H1 (cell line): ENCODE measurements at regions not wholly inside any gene's neighbourhood (a gene's known extent, or its start where the extent isn't known, plus 50 kb on each side); places are given as distances from the start of the nearest gene placed in this dataset.

Experiments
- CTCF ChIA-PET: fragments of 300-600 bp; sonication (Branson Sonifier 250); formaldehyde crosslinking; loops from one replicate; lab custom pipeline; 2021; ENCODE audit not compliant: partially characterized antibody; lab: Charles Lee
- POLR2A ChIA-PET: fragments of 300-600 bp; sonication (Branson Sonifier 250); formaldehyde crosslinking; loops from one replicate; lab custom pipeline; 2021; ENCODE audit warnings: inconsistent platforms; ENCODE audit not compliant: partially characterized antibody; lab: Charles Lee
- DNase-seq, 2 experiments: peaks; one replicate each; pipeline versions ENCODE4 v3.0.0 to v3.0.0-alpha.2; 2010 to 2022; ENCODE audit warnings: low spot score in 2 of 2, low read depth in 1 of 2, mixed read lengths in 1 of 2
- FAIRE-seq: peaks from 2 replicates; lab custom pipeline; 2011; peaks lifted over from hg19 to GRCh38; lab: Jason Lieb, UNC
- H2AFZ ChIP-seq: 2 replicates; pipeline ENCODE4 v1.8.1; 2012; ENCODE audit warnings: low read length, inconsistent platforms
- H2AK5ac ChIP-seq: 2 replicates; pipeline ENCODE4 v1.6.1; 2013; ENCODE audit warnings: low read depth, low read length
- H2BK120ac ChIP-seq: replicated peaks from 2 replicates; pipeline ENCODE3; 2013; ENCODE audit warnings: low read depth, low read length, inconsistent platforms
- H2BK12ac ChIP-seq: 2 replicates; pipeline ENCODE4 v1.6.1; 2013; ENCODE audit warnings: low read depth, low read length
- H2BK15ac ChIP-seq: 2 replicates; pipeline ENCODE4 v1.6.1; 2013; ENCODE audit warnings: low read length
- H2BK20ac ChIP-seq: 2 replicates; pipeline ENCODE4 v1.6.1; 2013; ENCODE audit warnings: low read length
- H2BK5ac ChIP-seq: 2 replicates; pipeline ENCODE4 v1.6.1; 2013; ENCODE audit warnings: low read depth, low read length
- H3K14ac ChIP-seq: 2 replicates; pipeline ENCODE4 v1.6.1; 2013; ENCODE audit warnings: inconsistent platforms; ENCODE audit not compliant: insufficient read length
- H3K18ac ChIP-seq: 2 replicates; pipeline ENCODE4 v1.6.1; 2013; ENCODE audit warnings: low read length; ENCODE audit errors: extremely low read depth
- H3K23ac ChIP-seq: 2 replicates; pipeline ENCODE4 v1.6.1; 2013; ENCODE audit warnings: inconsistent platforms; ENCODE audit not compliant: insufficient read length
- H3K23me2 ChIP-seq: 2 replicates; pipeline ENCODE4 v1.6.1; 2013; ENCODE audit warnings: low read depth, low read length
- H3K27ac ChIP-seq: 2 replicates; pipeline ENCODE4 v1.6.1; 2011; ENCODE audit warnings: low read depth, low read length, inconsistent platforms
- H3K27me3 ChIP-seq, 4 experiments: replicated peaks in 1 of 4; 1 replicate in 1 of 4; 2 replicates in 3 of 4; pipeline versions ENCODE4 v1.6.1 to v1.8.1; 2011 to 2013; ENCODE audit warnings: low read length in 3 of 4, mild to moderate bottlenecking in 3 of 4, inconsistent platforms in 2 of 4, mixed read lengths in 2 of 4, moderate library complexity in 1 of 4; ENCODE audit not compliant: control insufficient read depth in 3 of 4, insufficient read depth in 3 of 4; ENCODE audit errors: extremely low read depth in 1 of 4
- H3K36me3 ChIP-seq, 4 experiments: 2 replicates each; pipeline versions ENCODE4 v1.6.1 to v1.8.1; 2011 to 2013; ENCODE audit warnings: mild to moderate bottlenecking in 4 of 4, low read length in 3 of 4, moderate library complexity in 2 of 4, control low read depth in 1 of 4, inconsistent platforms in 1 of 4; ENCODE audit not compliant: insufficient read depth in 4 of 4, control insufficient read depth in 2 of 4
- H3K4ac ChIP-seq: replicated peaks from 2 replicates; pipeline ENCODE3; 2013; ENCODE audit warnings: low read length, low read depth, mixed read lengths, inconsistent platforms; ENCODE audit not compliant: insufficient read length
- H3K4me1 ChIP-seq, 4 experiments: replicated peaks in 1 of 4; 1 replicate in 1 of 4; 2 replicates in 3 of 4; pipeline versions ENCODE4 v1.6.1 to v1.8.1; 2011 to 2013; ENCODE audit warnings: low read length in 3 of 4, inconsistent platforms in 2 of 4, mixed read lengths in 1 of 4; ENCODE audit not compliant: insufficient read depth in 4 of 4, control insufficient read depth in 3 of 4
- H3K4me2 ChIP-seq, 2 experiments: 2 replicates each; pipeline versions ENCODE4 v1.6.1 to v1.8.1; 2011 to 2013; ENCODE audit warnings: low read depth in 2 of 2, low read length in 2 of 2, control low read depth in 1 of 2, inconsistent platforms in 1 of 2, mild to moderate bottlenecking in 1 of 2; ENCODE audit not compliant: insufficient read depth in 1 of 2
- H3K4me3 ChIP-seq, 4 experiments: fragments of 200-600, 300-600 bp in 1 of 4; sonication (generic), shearing (Covaris generic), sonication (Bioruptor Twin) in 1 of 4; 2 replicates each; pipeline versions ENCODE4 v1.5.1 to v1.8.1; 2011 to 2016; ENCODE audit warnings: low read length in 4 of 4, low read depth in 3 of 4, control low read depth in 2 of 4, inconsistent platforms in 2 of 4, mild to moderate bottlenecking in 2 of 4, mixed read lengths in 1 of 4, moderate library complexity in 1 of 4; ENCODE audit not compliant: insufficient read depth in 2 of 4; ENCODE audit errors: extremely low read depth in 1 of 4
- H3K56ac ChIP-seq: replicated peaks from 2 replicates; pipeline ENCODE3; 2013; ENCODE audit warnings: low read depth, mild to moderate bottlenecking, mixed read lengths, low read length, inconsistent platforms; ENCODE audit not compliant: insufficient read length
- H3K79me1 ChIP-seq: 2 replicates; pipeline ENCODE4 v1.6.1; 2013; ENCODE audit warnings: low read depth, low read length, control low read depth
- H3K79me2 ChIP-seq, 2 experiments: 2 replicates each; pipeline versions ENCODE4 v1.6.1 to v1.8.1; 2012 to 2013; ENCODE audit warnings: low read length in 2 of 2, mild to moderate bottlenecking in 2 of 2, inconsistent platforms in 1 of 2; ENCODE audit not compliant: insufficient read depth in 2 of 2, control insufficient read depth in 1 of 2
- H3K9ac ChIP-seq, 4 experiments: replicated peaks in 1 of 4; 1 replicate in 1 of 4; 2 replicates in 3 of 4; pipeline versions ENCODE4 v1.6.1 to v1.8.1; 2011 to 2013; ENCODE audit warnings: low read depth in 3 of 4, low read length in 3 of 4, control low read depth in 2 of 4, mild to moderate bottlenecking in 2 of 4, moderate library complexity in 2 of 4, inconsistent platforms in 1 of 4; ENCODE audit errors: extremely low read depth in 1 of 4
- H3K9me3 ChIP-seq, 2 experiments: 2 replicates each; pipeline versions ENCODE4 v1.6.1 to v1.8.1; 2012 to 2013; ENCODE audit warnings: mild to moderate bottlenecking in 2 of 2, moderate library complexity in 2 of 2, control low read depth in 1 of 2, inconsistent platforms in 1 of 2, low read depth in 1 of 2, low read length in 1 of 2, mixed read lengths in 1 of 2; ENCODE audit not compliant: insufficient read depth in 2 of 2
- H4K20me1 ChIP-seq, 2 experiments: replicated peaks in 1 of 2; 2 replicates each; pipeline versions ENCODE3 to v1.8.1; 2011 to 2013; ENCODE audit warnings: inconsistent platforms in 2 of 2, low read length in 2 of 2, mild to moderate bottlenecking in 1 of 2; ENCODE audit not compliant: insufficient read depth in 2 of 2, control insufficient read depth in 1 of 2
- H4K5ac ChIP-seq: 2 replicates; pipeline ENCODE4 v1.6.1; 2013; ENCODE audit warnings: low read length, low read depth, mixed read lengths, inconsistent platforms; ENCODE audit not compliant: insufficient read length
- H4K8ac ChIP-seq: 2 replicates; pipeline ENCODE4 v1.8.0; 2013; ENCODE audit warnings: mild to moderate bottlenecking, moderate library complexity, low read length, inconsistent platforms; ENCODE audit not compliant: insufficient read depth; ENCODE audit errors: extremely low read depth
- H4K91ac ChIP-seq: replicated peaks from 2 replicates; pipeline ENCODE3; 2013; ENCODE audit warnings: low read length, mixed read lengths, inconsistent platforms; ENCODE audit not compliant: insufficient read length
- ASH2L ChIP-seq: fragments of 200-600, 300-600 bp; sonication (generic); IDR thresholded peaks from one replicate; pipeline ENCODE4 v1.7.1; 2017; ENCODE audit warnings: low read length
- BCL11A ChIP-seq, 2 experiments: IDR thresholded peaks; one replicate each; pipeline ENCODE4 v1.6.1; 2011; ENCODE audit warnings: low read depth in 2 of 2, low read length in 2 of 2, mild to moderate bottlenecking in 2 of 2
- BRCA1 ChIP-seq: IDR thresholded peaks from 2 replicates; pipeline ENCODE4 v1.6.1; 2012; ENCODE audit warnings: low read depth, low read length, improper control_type of control experiment
- GTF2F1 ChIP-seq: IDR thresholded peaks from 2 replicates; pipeline ENCODE4 v1.6.1; 2012; ENCODE audit warnings: low read depth, low read length, improper control_type of control experiment, borderline replicate concordance
- KDM1A ChIP-seq: fragments of 200-600, 300-600 bp; sonication (generic); IDR thresholded peaks from 2 replicates; pipeline ENCODE4 v1.7.1; 2016; ENCODE audit warnings: mild to moderate bottlenecking, low read length, borderline replicate concordance
- MAX ChIP-seq: IDR thresholded peaks from 2 replicates; pipeline ENCODE4 v1.6.1; 2012; ENCODE audit warnings: inconsistent platforms
- POU5F1 ChIP-seq: IDR thresholded peaks from 2 replicates; pipeline ENCODE4 v1.6.1; 2011; ENCODE audit warnings: low read depth, mild to moderate bottlenecking, low read length, moderate library complexity
- RBBP5 ChIP-seq: IDR thresholded peaks from 2 replicates; pipeline ENCODE4 v1.7.1; 2012; ENCODE audit warnings: low read depth, mild to moderate bottlenecking, inconsistent platforms, low read length, moderate library complexity, borderline replicate concordance
- SIN3A ChIP-seq, 2 experiments: IDR thresholded peaks in 1 of 2; conservative IDR thresholded peaks in 1 of 2; 2 replicates each; pipeline ENCODE4 v1.6.1; 2011 to 2012; ENCODE audit warnings: low read length in 2 of 2, improper control_type of control experiment in 1 of 2, low read depth in 1 of 2, mild to moderate bottlenecking in 1 of 2
- SIRT6 ChIP-seq: IDR thresholded peaks from one replicate; pipeline ENCODE4 v1.7.1; 2012; ENCODE audit warnings: low read length, inconsistent platforms
- SIX5 ChIP-seq: IDR thresholded peaks from 2 replicates; pipeline ENCODE4 v1.6.1; 2011; ENCODE audit warnings: mild to moderate bottlenecking, low read depth, low read length
- TBP ChIP-seq: IDR thresholded peaks from 2 replicates; pipeline ENCODE4 v1.6.1; 2011; ENCODE audit warnings: low read depth, low read length, improper control_type of control experiment
- WGBS, 2 experiments: shearing (Covaris generic) in 1 of 2; methylation state at CpG; one replicate each; pipeline versions ENCODE4 v1.1.6 to v1.1.7; 2013 to 2015; ENCODE audit warnings: low lambda C conversion rate in 2 of 2, mixed read lengths in 2 of 2, inconsistent platforms in 1 of 2, low coverage in 1 of 2, missing lambda C conversion rate in 1 of 2; ENCODE audit not compliant: insufficient replicate concordance in 2 of 2, insufficient coverage in 1 of 2, insufficient read length in 1 of 2; ENCODE audit errors: extremely low coverage in 1 of 2, missing lambda C conversion rate in 1 of 2; 5-methylcytosine and 5-hydroxymethylcytosine counted together
- TF ChIP-seq, protein P1 (sequence below): IDR thresholded peaks from 2 replicates; pipeline ENCODE4 v1.6.1; 2011; ENCODE audit warnings: low read depth, mild to moderate bottlenecking, low read length; ENCODE audit not compliant: insufficient read depth

GRCh38 chr18:11246495-11247300 is 97.3 kb upstream of the PIEZO2 start:
- Histone ChIP-seq H3K23me2 (peaks cover 7% of the 10 kb centered on the region), H3K27me3 (no peaks in the 10 kb centered on the region), H3K9ac (no peak overlapping the region), H3K14ac (no peak overlapping the region), H2BK5ac (no peak overlapping the region), H3K9me3 (peaks cover 3 to 10% of the 10 kb centered on the region in 2 experiments; a peak in 2 of 4 replicates), H3K36me3 (no peaks in the 10 kb centered on the region; a peak in 2 of 8 replicates), H3K18ac (no peak overlapping the region), H3K79me1 (no peaks in the 10 kb centered on the region; the same call in 1 of the 2 replicates), H2AFZ (no peak overlapping the region), H2AK5ac (no peak overlapping the region), H3K4me2 (no peak overlapping the region), H4K8ac (no peak overlapping the region), H2BK15ac (no peak overlapping the region), H2BK12ac (no peak overlapping the region), H3K56ac (no peak overlapping the region), H3K4ac (no peak overlapping the region), H3K23ac (no peak overlapping the region), H4K20me1 (peaks cover 0 to 6% of the 10 kb centered on the region in 2 experiments), H3K27ac (no peak overlapping the region), H3K4me1 (no peaks in the 10 kb centered on the region), H3K79me2 (no peaks in the 10 kb centered on the region), H4K91ac (no peak overlapping the region), H2BK20ac (no peak overlapping the region), H3K4me3 (no peak overlapping the region), H4K5ac (no peak overlapping the region), H2BK120ac (no peak overlapping the region)
- 93% methylated on average over 16 of the region's 16 CpGs; no CpG with 5 or more reads in 1 of the 2 experiments for WGBS, 2 experiments
- POLR2A ChIA-PET, result no interaction called here
- FAIRE-seq (no peak), DNase-seq (no peak)
- CTCF ChIA-PET, result no interaction called here
- TF ChIP-seq BCL11A (IDR thresholded peaks at IDR 0.05; ENCODE audit: low read depth in 2 of 2, low read length in 2 of 2), result no peak
- TF ChIP-seq SIRT6, result no peak
- no peak for TF ChIP-seq SIX5
- TF ChIP-seq GTF2F1, result no peak
- no peak for TF ChIP-seq SIN3A (conservative IDR thresholded peaks at IDR 0.05 in 1 of 2, IDR thresholded peaks at IDR 0.05 in 1 of 2; ENCODE audit: low read depth in 1 of 2, low read length in 2 of 2)
- TF ChIP-seq TBP, result no peak
- TF ChIP-seq POU5F1, result no peak
- no peak for TF ChIP-seq ASH2L
- no peak for TF ChIP-seq MAX
- no peak for TF ChIP-seq KDM1A
- no peak for TF ChIP-seq RBBP5
- TF ChIP-seq BRCA1, result no peak
- TF ChIP-seq, protein P1, sequence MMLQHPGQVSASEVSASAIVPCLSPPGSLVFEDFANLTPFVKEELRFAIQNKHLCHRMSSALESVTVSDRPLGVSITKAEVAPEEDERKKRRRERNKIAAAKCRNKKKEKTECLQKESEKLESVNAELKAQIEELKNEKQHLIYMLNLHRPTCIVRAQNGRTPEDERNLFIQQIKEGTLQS, result no peak
